RWPE1 (cell line): ENCODE measurements at regions not wholly inside any gene's neighbourhood (a gene's known extent, or its start where the extent isn't known, plus 50 kb on each side); places are given as distances from the start of the nearest gene placed in this dataset.

Source experiments
- CTCF ChIA-PET: fragments of 350-600 bp; sonication (Branson Sonifier 250); formaldehyde crosslinking; extraction: SDS; loops from one replicate; lab custom pipeline; 2021; lab: Yijun Ruan, JAX
- POLR2A ChIA-PET: fragments of 400-600 bp; formaldehyde crosslinking; extraction: SDS; loops from one replicate; lab custom pipeline; 2020; ENCODE audit warnings: antibody characterized with exemption; ENCODE audit not compliant: low non-redundant PET; lab: Yijun Ruan, JAX
- DNase-seq: peaks from one replicate; pipeline ENCODE4 v3.0.0; 2012; ENCODE audit warnings: low spot score
- H3K27ac ChIP-seq: fragments of 450-650 bp; 2 replicates; pipeline ENCODE4 v1.5.1; 2017
- CTCF ChIP-seq: fragments of 450-650 bp; conservative IDR thresholded peaks from 2 replicates; pipeline ENCODE4 v1.5.1; 2017; ENCODE audit warnings: low read depth, mild to moderate bottlenecking

- CTCF ChIA-PET, result no interaction called here
- no peak overlapping the region for H3K27ac ChIP-seq
- no peak for TF ChIP-seq CTCF
- POLR2A ChIA-PET, result no interaction called here
- no peak for DNase-seq
Measured at GRCh38 chr4:117983541-117984365, 50.5 kb upstream of the NDST3 start.

- CTCF ChIA-PET, result no interaction called here
- H3K27ac ChIP-seq, result no peak overlapping the region
- no peak for DNase-seq
- no peak for TF ChIP-seq CTCF
- POLR2A ChIA-PET, result no interaction called here
Measured at GRCh38 chr4:117984366-117984680, 50.0 kb upstream of the NDST3 start.
